A673 (cell line): ENCODE measurements at regions not wholly inside any gene's neighbourhood (a gene's known extent, or its start where the extent isn't known, plus 50 kb on each side); places are given as distances from the start of the nearest gene placed in this dataset.

ENCODE experiments used
- CTCF ChIP-seq: fragments of 300-800, 200-600 bp; sonication (generic); conservative IDR thresholded peaks from 2 replicates; pipeline ENCODE4 v1.5.1; 2017; ENCODE audit warnings: low read depth, mild to moderate bottlenecking, antibody characterized with exemption, low read length, moderate library complexity, mixed read lengths
- EZH2 ChIP-seq: fragments of 200-600 bp; sonication (generic); IDR thresholded peaks from 2 replicates; pipeline ENCODE4 v1.6.1; 2017; ENCODE audit warnings: borderline replicate concordance, low read depth, mild to moderate bottlenecking, mixed read lengths, antibody characterized with exemption, low read length; ENCODE audit not compliant: poor library complexity, severe bottlenecking

GRCh38 chr6:63425493-63425892 lies 105.7 kb upstream of the LGSN start:
- TF ChIP-seq EZH2 (no peak), CTCF (no peak)
